ENCODE measurements at regions not wholly inside any gene's neighbourhood (a gene's known extent, or its start where the extent isn't known, plus 50 kb on each side); places are given as distances from the start of the nearest gene placed in this dataset.
"Not testable (repeated sequence)": the region's sequence is repeated elsewhere in the genome, so short reads cannot be mapped to it uniquely, and the experiment has no call there.

- no peak for DNase-seq (ENCODE audit: low read depth, low spot score)
- POLR2A ChIA-PET, result no interaction called here
- Histone ChIP-seq H3K27ac (ENCODE audit: low read depth, low read length) (no peak overlapping the region), H3K27me3 (ENCODE audit: insufficient read depth, low read length) (no peaks in the 10 kb centered on the region), H3K4me1 (ENCODE audit: control insufficient read depth in 1 of 2, insufficient read depth in 2 of 2, low read length in 2 of 2) (peaks cover 0 to 4% of the 10 kb centered on the region in 2 experiments; a peak in 1 of 4 replicates), H3K9me2 (ENCODE audit: insufficient read depth) (no peaks in the 10 kb centered on the region), H3K36me3 (ENCODE audit: control insufficient read depth in 1 of 2, insufficient read depth in 2 of 2, low read length in 2 of 2) (no peaks in the 10 kb centered on the region), H3K79me2 (ENCODE audit: insufficient read depth, low read length) (no peaks in the 10 kb centered on the region), H3K9ac (ENCODE audit: low read length) (no peak overlapping the region), H3K4me3 (replicated peaks in 1 of 2; ENCODE audit: low read depth in 1 of 2, low read length in 2 of 2) (no peak overlapping the region), H3K9me3 (ENCODE audit: control insufficient read depth in 1 of 2, insufficient read depth in 1 of 2, low read depth in 1 of 2, low read length in 2 of 2) (no peaks in the 10 kb centered on the region; a peak in 1 of 4 replicates), H2AFZ (ENCODE audit: low read depth, low read length, poor library complexity, severe bottlenecking) (no peak overlapping the region), H3K4me2 (ENCODE audit: low read length) (no peak overlapping the region), H4K20me1 (ENCODE audit: insufficient read depth) (no peaks in the 10 kb centered on the region)
- intact Hi-C loops (cut with micrococcal nuclease), result no loop called here
- ATAC-seq, result no peak
- TF ChIP-seq POLR2AphosphoS5 (IDR thresholded peaks at IDR 0.05; ENCODE audit: low read depth, low read length), result no peak
- TF ChIP-seq TCF7L2 (IDR thresholded peaks at IDR 0.05; ENCODE audit: borderline replicate concordance, extremely low read depth, insufficient read depth, insufficient read length), result no peak
- no peak for TF ChIP-seq CTCF (IDR thresholded peaks at IDR 0.05 in 2 of 3, conservative IDR thresholded peaks at IDR 0.05 in 1 of 3; ENCODE audit: borderline replicate concordance in 1 of 3, insufficient read depth in 1 of 3, low read depth in 2 of 3, low read length in 2 of 3)
- TF ChIP-seq SRF (IDR thresholded peaks at IDR 0.05; ENCODE audit: low read depth), result no peak
- no peak for TF ChIP-seq YY1 (IDR thresholded peaks at IDR 0.05; ENCODE audit: extremely low read depth, insufficient replicate concordance, low read depth, low read length)
- TF ChIP-seq SIN3A (IDR thresholded peaks at IDR 0.05; ENCODE audit: low read depth), result no peak
- TF ChIP-seq FOSL1 (IDR thresholded peaks at IDR 0.05; ENCODE audit: low read depth), result no peak
- TF ChIP-seq EZH2phosphoT487 (IDR thresholded peaks at IDR 0.05; ENCODE audit: borderline replicate concordance), result no peak
- no peak for TF ChIP-seq CBX3 (IDR thresholded peaks at IDR 0.05; ENCODE audit: low read depth)
- no peak for TF ChIP-seq ZFX (IDR thresholded peaks at IDR 0.05)
- TF ChIP-seq REST (IDR thresholded peaks at IDR 0.05; ENCODE audit: low read depth), result no peak
- TF ChIP-seq CEBPB (IDR thresholded peaks at IDR 0.05; ENCODE audit: low read depth), result no peak
- no peak for TF ChIP-seq ZNF274 (IDR thresholded peaks at IDR 0.05; ENCODE audit: low read depth, low read length)
- TF ChIP-seq POLR2A (IDR thresholded peaks at IDR 0.05; ENCODE audit: borderline replicate concordance, extremely low read depth, insufficient read depth, insufficient read length), result no peak
- no peak for TF ChIP-seq ZBTB33 (IDR thresholded peaks at IDR 0.05; ENCODE audit: extremely low read depth, insufficient replicate concordance, low read length)
- no TSS peak for BruUV-seq (replicated peaks)
- RAD21 ChIA-PET (ENCODE audit: low non-redundant PET in 1 of 2, low total read pairs in 2 of 2, uncharacterized antibody in 2 of 2, unreplicated experiment in 2 of 2), result no interaction called here
- CTCF ChIA-PET, result no interaction called here
Measured at GRCh38 chr7:91722831-91723230, 157.7 kb downstream of the MTERF1 start.

GRCh38 chr7:91729046-91729445, 151.5 kb downstream of the MTERF1 start:
- DNase-seq (ENCODE audit: low read depth, low spot score); H3K79me2 ChIP-seq (ENCODE audit: insufficient read depth, low read length); H3K9ac ChIP-seq (ENCODE audit: low read length); H3K4me2 ChIP-seq (ENCODE audit: low read length); RAD21 ChIA-PET (ENCODE audit: low non-redundant PET in 1 of 2, low total read pairs in 2 of 2, uncharacterized antibody in 2 of 2, unreplicated experiment in 2 of 2); H3K4me1 ChIP-seq (ENCODE audit: control insufficient read depth in 1 of 2, insufficient read depth in 2 of 2, low read length in 2 of 2); CTCF ChIA-PET; BruUV-seq (replicated peaks); H3K9me2 ChIP-seq (ENCODE audit: insufficient read depth); ATAC-seq; H3K9me3 ChIP-seq (ENCODE audit: control insufficient read depth in 1 of 2, insufficient read depth in 1 of 2, low read depth in 1 of 2, low read length in 2 of 2); H2AFZ ChIP-seq (ENCODE audit: low read depth, low read length, poor library complexity, severe bottlenecking); H4K20me1 ChIP-seq (ENCODE audit: insufficient read depth); H3K36me3 ChIP-seq (ENCODE audit: control insufficient read depth in 1 of 2, insufficient read depth in 2 of 2, low read length in 2 of 2); H3K27ac ChIP-seq (ENCODE audit: low read depth, low read length); H3K27me3 ChIP-seq (ENCODE audit: insufficient read depth, low read length); intact Hi-C loops (cut with micrococcal nuclease); H3K4me3 ChIP-seq (replicated peaks in 1 of 2; ENCODE audit: low read depth in 1 of 2, low read length in 2 of 2); POLR2A ChIA-PET: not testable (repeated sequence)
